SU-DHL-6 (cell line): ENCODE measurements at regions not wholly inside any gene's neighbourhood (a gene's known extent, or its start where the extent isn't known, plus 50 kb on each side); places are given as distances from the start of the nearest gene placed in this dataset.

Experiments
- EZH2phosphoT487 ChIP-seq: fragments of 200-600 bp; sonication (generic), shearing (Covaris generic); conservative IDR thresholded peaks from 2 replicates; pipeline ENCODE4 v1.6.1; 2018; ENCODE audit warnings: mild to moderate bottlenecking, antibody characterized with exemption, low read length, moderate library complexity, mixed read lengths
- TF ChIP-seq, protein P1 (sequence below): fragments of 200-600 bp; sonication (generic); IDR thresholded peaks from one replicate; pipeline ENCODE4 v1.5.1; 2017; ENCODE audit warnings: antibody characterized with exemption, mild to moderate bottlenecking, low read length, moderate library complexity; ENCODE audit not compliant: insufficient read depth, poor library complexity, severe bottlenecking

DNA sequence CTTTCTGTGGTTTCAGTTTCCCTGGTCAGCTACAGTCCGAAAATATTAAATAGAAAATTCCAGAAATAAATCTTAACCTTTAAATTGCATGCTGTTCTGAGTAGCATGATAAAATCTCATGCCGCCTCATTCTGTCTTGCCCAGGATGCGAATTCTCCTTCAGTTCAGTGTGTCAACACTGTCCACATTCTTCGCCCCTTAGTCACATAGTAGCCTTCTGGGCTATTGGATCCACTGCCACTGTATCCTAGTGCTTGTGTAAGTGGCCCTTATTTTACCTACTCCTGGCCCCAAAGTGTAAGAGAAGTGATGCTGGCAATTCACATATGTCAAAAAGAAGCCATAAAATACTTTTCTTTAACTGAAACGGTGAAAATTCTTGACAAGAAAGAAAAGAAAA lies 129.6 kb downstream of the ZWINT start:
- TF ChIP-seq, protein P1, sequence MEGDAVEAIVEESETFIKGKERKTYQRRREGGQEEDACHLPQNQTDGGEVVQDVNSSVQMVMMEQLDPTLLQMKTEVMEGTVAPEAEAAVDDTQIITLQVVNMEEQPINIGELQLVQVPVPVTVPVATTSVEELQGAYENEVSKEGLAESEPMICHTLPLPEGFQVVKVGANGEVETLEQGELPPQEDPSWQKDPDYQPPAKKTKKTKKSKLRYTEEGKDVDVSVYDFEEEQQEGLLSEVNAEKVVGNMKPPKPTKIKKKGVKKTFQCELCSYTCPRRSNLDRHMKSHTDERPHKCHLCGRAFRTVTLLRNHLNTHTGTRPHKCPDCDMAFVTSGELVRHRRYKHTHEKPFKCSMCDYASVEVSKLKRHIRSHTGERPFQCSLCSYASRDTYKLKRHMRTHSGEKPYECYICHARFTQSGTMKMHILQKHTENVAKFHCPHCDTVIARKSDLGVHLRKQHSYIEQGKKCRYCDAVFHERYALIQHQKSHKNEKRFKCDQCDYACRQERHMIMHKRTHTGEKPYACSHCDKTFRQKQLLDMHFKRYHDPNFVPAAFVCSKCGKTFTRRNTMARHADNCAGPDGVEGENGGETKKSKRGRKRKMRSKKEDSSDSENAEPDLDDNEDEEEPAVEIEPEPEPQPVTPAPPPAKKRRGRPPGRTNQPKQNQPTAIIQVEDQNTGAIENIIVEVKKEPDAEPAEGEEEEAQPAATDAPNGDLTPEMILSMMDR: no peak
- no peak for TF ChIP-seq EZH2phosphoT487
